Neutrophil (primary cell): ENCODE measurements at regions not wholly inside any gene's neighbourhood (a gene's known extent, or its start where the extent isn't known, plus 50 kb on each side); places are given as distances from the start of the nearest gene placed in this dataset.

Experiments
- H3K27ac ChIP-seq: fragments of 200-600 bp; sonication (generic); 2 replicates; pipeline ENCODE4 v1.5.1; 2016; ENCODE audit warnings: mild to moderate bottlenecking, moderate library complexity
- H3K27me3 ChIP-seq: fragments of 200-600 bp; sonication (generic); 2 replicates; pipeline ENCODE4 v1.6.0; 2016; ENCODE audit warnings: mild to moderate bottlenecking
- H3K36me3 ChIP-seq: fragments of 200-600 bp; sonication (generic); 2 replicates; pipeline ENCODE4 v1.5.1; 2017
- H3K4me1 ChIP-seq, 2 experiments: fragments of 200-600 bp in 1 of 2; sonication (generic) in 1 of 2; 1 replicate in 1 of 2; 2 replicates in 1 of 2; pipeline versions ENCODE4 v1.5.1 to v1.6.1; 2013 to 2016; ENCODE audit warnings: low read depth in 1 of 2, low read length in 1 of 2, mild to moderate bottlenecking in 1 of 2, moderate library complexity in 1 of 2; ENCODE audit not compliant: control insufficient read depth in 1 of 2, insufficient read depth in 1 of 2
- H3K4me3 ChIP-seq, 2 experiments: fragments of 200-600 bp in 1 of 2; sonication (generic) in 1 of 2; 1 replicate in 1 of 2; 2 replicates in 1 of 2; pipeline ENCODE4 v1.5.1; 2013 to 2016; ENCODE audit warnings: low read depth in 1 of 2, low read length in 1 of 2, mild to moderate bottlenecking in 1 of 2, moderate library complexity in 1 of 2
- H3K9me3 ChIP-seq: fragments of 200-600 bp; sonication (generic); 2 replicates; pipeline ENCODE4 v1.5.1; 2016
- CTCF ChIP-seq: fragments of 200-600 bp; sonication (generic); IDR thresholded peaks from 2 replicates; pipeline ENCODE4 v1.5.1; 2016; ENCODE audit warnings: antibody characterized with exemption

GRCh38 chr9:88724331-88724730, 189.4 kb downstream of the NXNL2 start:
- H3K4me1 ChIP-seq = no peaks in the 10 kb centered on the region
- TF ChIP-seq CTCF = no peak

GRCh38 chr9:88725300-88726019, 190.5 kb downstream of the NXNL2 start:
- Histone ChIP-seq H3K4me3 (no peak overlapping the region), H3K36me3 (no peaks in the 10 kb centered on the region), H3K4me1 (no peaks in the 10 kb centered on the region), H3K27ac (no peak overlapping the region), H3K9me3 (no peaks in the 10 kb centered on the region), H3K27me3 (peaks cover 13% of the 10 kb centered on the region)
- TF ChIP-seq CTCF = no peak

More at GRCh38 chr9:88724331-88724730, 189.4 kb downstream of the NXNL2 start:
- H3K4me3 ChIP-seq = no peak overlapping the region
- H3K9me3 ChIP-seq = no peaks in the 10 kb centered on the region
- H3K36me3 ChIP-seq = no peaks in the 10 kb centered on the region
- H3K27ac ChIP-seq = no peak overlapping the region
- H3K27me3 ChIP-seq = peaks cover 24% of the 10 kb centered on the region

GRCh38 chr9:88726803-88727202, 191.8 kb downstream of the NXNL2 start:
- H3K4me3 ChIP-seq = no peak overlapping the region
- H3K4me1 ChIP-seq = no peaks in the 10 kb centered on the region
- no peak for TF ChIP-seq CTCF

GRCh38 chr9:88730780-88731179, 195.8 kb downstream of the NXNL2 start:
- no peak for TF ChIP-seq CTCF
- no peak overlapping the region for H3K4me3 ChIP-seq
- H3K9me3 ChIP-seq = no peaks in the 10 kb centered on the region
- H3K27me3 ChIP-seq = peaks cover 21% of the 10 kb centered on the region
- H3K4me1 ChIP-seq = no peaks in the 10 kb centered on the region
- H3K27ac ChIP-seq = no peak overlapping the region
- no peaks in the 10 kb centered on the region for H3K36me3 ChIP-seq

More at GRCh38 chr9:88726803-88727202, 191.8 kb downstream of the NXNL2 start:
- H3K27me3 ChIP-seq = peaks cover 12% of the 10 kb centered on the region
- H3K27ac ChIP-seq = no peak overlapping the region
- no peaks in the 10 kb centered on the region for H3K36me3 ChIP-seq
- no peaks in the 10 kb centered on the region for H3K9me3 ChIP-seq

- no peak overlapping the region for H3K4me3 ChIP-seq
- H3K27ac ChIP-seq = no peak overlapping the region
- peaks cover 20% of the 10 kb centered on the region for H3K27me3 ChIP-seq
- no peak for TF ChIP-seq CTCF
- H3K36me3 ChIP-seq = no peaks in the 10 kb centered on the region
- no peaks in the 10 kb centered on the region for H3K9me3 ChIP-seq
- H3K4me1 ChIP-seq = no peaks in the 10 kb centered on the region
These were observed 197.2 kb downstream of the NXNL2 start for GRCh38 chr9:88732128-88732527.
